ENCODE measurements at regions not wholly inside any gene's neighbourhood (a gene's known extent, or its start where the extent isn't known, plus 50 kb on each side); places are given as distances from the start of the nearest gene placed in this dataset.

DNA sequence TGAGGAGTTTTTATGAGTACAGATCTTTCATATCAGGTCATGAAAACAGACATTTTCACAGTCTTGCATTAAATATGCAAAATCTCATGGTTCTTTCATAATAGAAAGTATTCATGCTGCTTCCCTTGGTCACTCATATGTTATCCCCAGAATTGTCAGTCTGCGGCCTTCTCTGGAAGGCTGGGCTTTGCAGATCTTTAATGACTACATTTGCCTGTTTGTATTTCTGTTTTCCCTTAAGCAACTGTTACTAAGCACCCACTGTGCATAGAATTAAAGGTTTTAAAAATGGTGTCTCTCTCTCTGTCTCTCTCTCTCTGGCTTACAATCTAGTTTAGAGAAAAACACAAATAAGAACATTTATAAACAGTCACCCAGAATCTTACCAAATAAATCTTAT lies 456.3 kb downstream of the RIT2 start:
- POLR2A ChIA-PET = no interaction called here
- no peak overlapping the region for H3K4me3 ChIP-seq
- FAIRE-seq (no peak), ATAC-seq (no peak), DNase-seq (ENCODE audit: low read depth in 1 of 2, low spot score in 1 of 2) (no peak)
- no peak overlapping the region for H3K27ac ChIP-seq
- TF ChIP-seq KDM5A (IDR thresholded peaks at IDR 0.05) (no peak), ESRRA (IDR thresholded peaks at IDR 0.05; ENCODE audit: borderline replicate concordance, low read length) (no peak), FOXS1 (CRISPR knock-in tag; IDR thresholded peaks at IDR 0.05) (no peak), FOSB (CRISPR knock-in tag; IDR thresholded peaks at IDR 0.05) (no peak), JUN (IDR thresholded peaks at IDR 0.05) (no peak), RAD21 (conservative IDR thresholded peaks at IDR 0.05 in 1 of 2, IDR thresholded peaks at IDR 0.05 in 1 of 2) (no peak), POLR2AphosphoS2 (conservative IDR thresholded peaks at IDR 0.05; ENCODE audit: low read length) (no peak), BHLHE40 (IDR thresholded peaks at IDR 0.05; ENCODE audit: low read depth, low read length) (no peak), EP300 (IDR thresholded peaks at IDR 0.05) (no peak), SMC3 (IDR thresholded peaks at IDR 0.05) (no peak), ZC3H11A (IDR thresholded peaks at IDR 0.05) (no peak), FOSL2 (IDR thresholded peaks at IDR 0.05) (no peak), FOSL2 (CRISPR knock-in tag; IDR thresholded peaks at IDR 0.05) (no peak), RFX5 (IDR thresholded peaks at IDR 0.05) (no peak)
- TF ChIP-seq, protein P1, sequence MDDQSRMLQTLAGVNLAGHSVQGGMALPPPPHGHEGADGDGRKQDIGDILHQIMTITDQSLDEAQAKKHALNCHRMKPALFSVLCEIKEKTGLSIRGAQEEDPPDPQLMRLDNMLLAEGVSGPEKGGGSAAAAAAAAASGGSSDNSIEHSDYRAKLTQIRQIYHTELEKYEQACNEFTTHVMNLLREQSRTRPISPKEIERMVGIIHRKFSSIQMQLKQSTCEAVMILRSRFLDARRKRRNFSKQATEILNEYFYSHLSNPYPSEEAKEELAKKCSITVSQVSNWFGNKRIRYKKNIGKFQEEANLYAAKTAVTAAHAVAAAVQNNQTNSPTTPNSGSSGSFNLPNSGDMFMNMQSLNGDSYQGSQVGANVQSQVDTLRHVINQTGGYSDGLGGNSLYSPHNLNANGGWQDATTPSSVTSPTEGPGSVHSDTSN (IDR thresholded peaks at IDR 0.05) = no peak
- TF ChIP-seq, protein P2, sequence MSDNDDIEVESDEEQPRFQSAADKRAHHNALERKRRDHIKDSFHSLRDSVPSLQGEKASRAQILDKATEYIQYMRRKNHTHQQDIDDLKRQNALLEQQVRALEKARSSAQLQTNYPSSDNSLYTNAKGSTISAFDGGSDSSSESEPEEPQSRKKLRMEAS (IDR thresholded peaks at IDR 0.05) = no peak
- 13% methylated on average over 1 of the region's 1 CpG for WGBS (ENCODE audit: missing lambda C conversion rate)
- CTCF ChIA-PET = no interaction called here
- no peaks in the 10 kb centered on the region for H3K4me1 ChIP-seq
- no peaks in the 10 kb centered on the region for H3K9me3 ChIP-seq
- no peak overlapping the region for H3K4me2 ChIP-seq

DNA sequence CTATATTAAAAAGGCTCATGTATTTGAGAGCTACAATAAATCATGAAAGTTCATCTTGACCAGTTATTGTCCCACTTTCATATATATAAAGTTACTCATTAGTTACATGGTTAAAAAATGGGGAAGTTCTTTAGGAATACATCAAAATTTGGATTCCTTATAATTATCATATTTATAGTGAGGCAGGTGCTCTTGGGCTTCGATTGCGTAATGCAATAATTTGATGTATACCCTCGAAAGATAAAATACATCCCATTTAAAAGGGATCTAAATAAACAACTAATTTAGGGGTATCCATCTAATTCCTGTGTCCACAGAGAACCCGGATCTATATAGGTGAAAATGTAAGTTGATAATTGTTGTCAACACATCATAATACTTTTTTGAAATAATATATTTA lies 444.6 kb downstream of the RIT2 start:
- FAIRE-seq (no peak), DNase-seq (ENCODE audit: low read depth in 1 of 2, low spot score in 1 of 2) (no peak), ATAC-seq (no peak)
- Histone ChIP-seq H3K4me2 (no peak overlapping the region), H3K4me3 (no peak overlapping the region), H3K27ac (no peak overlapping the region), H3K9me3 (no peaks in the 10 kb centered on the region), H3K4me1 (no peaks in the 10 kb centered on the region)
- CTCF ChIA-PET = no interaction called here
- TF ChIP-seq RARB (CRISPR knock-in tag; IDR thresholded peaks at IDR 0.05) = no peak
- no peak for TF ChIP-seq TP53 (CRISPR knock-in tag; IDR thresholded peaks at IDR 0.05)
- TF ChIP-seq JUNB (IDR thresholded peaks at IDR 0.05) = no peak
- TF ChIP-seq CBX2 (IDR thresholded peaks at IDR 0.05; ENCODE audit: borderline replicate concordance, low read depth) = no peak
- no peak for TF ChIP-seq HEYL (CRISPR knock-in tag; IDR thresholded peaks at IDR 0.05)
- no peak for TF ChIP-seq HOXA7 (CRISPR knock-in tag; IDR thresholded peaks at IDR 0.05)
- no peak for TF ChIP-seq ZSCAN20 (CRISPR knock-in tag; IDR thresholded peaks at IDR 0.05)
- WGBS (ENCODE audit: missing lambda C conversion rate) = 0% methylated on average over 4 of the region's 4 CpGs
- POLR2A ChIA-PET = no interaction called here

DNA sequence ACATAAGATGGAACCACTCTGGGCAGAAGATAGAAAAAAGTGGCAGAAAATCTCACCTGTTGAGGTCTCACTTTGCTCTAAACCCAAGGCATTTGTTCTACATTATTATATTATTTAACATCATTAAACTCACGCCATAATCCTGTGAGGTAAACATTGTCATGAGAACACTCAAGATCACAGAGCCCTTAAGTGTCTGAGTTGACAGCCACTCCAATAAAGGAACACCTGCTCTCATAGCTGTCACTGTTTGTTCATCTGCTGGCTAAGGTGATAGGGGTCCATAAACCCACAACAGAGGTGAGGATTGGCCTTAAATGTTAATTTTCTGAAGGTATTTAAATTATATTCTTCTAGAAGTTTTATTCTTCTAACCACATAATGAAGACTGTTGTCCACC lies 439.7 kb downstream of the RIT2 start:
- CTCF ChIA-PET = no interaction called here
- no peak overlapping the region for H3K27ac ChIP-seq
- POLR2A ChIA-PET = no interaction called here
- H3K4me1 ChIP-seq = no peaks in the 10 kb centered on the region
- WGBS (ENCODE audit: missing lambda C conversion rate) = 0% methylated on average over 1 of the region's 1 CpG
- no peak for ATAC-seq
- no peak overlapping the region for H3K4me3 ChIP-seq
- no peak for DNase-seq (ENCODE audit: low read depth in 1 of 2, low spot score in 1 of 2)
- FAIRE-seq = no peak
- H3K4me2 ChIP-seq = no peak overlapping the region
- H3K9me3 ChIP-seq = no peaks in the 10 kb centered on the region
- TF ChIP-seq FOSB (CRISPR knock-in tag; IDR thresholded peaks at IDR 0.05) = no peak
- TF ChIP-seq, protein P3, sequence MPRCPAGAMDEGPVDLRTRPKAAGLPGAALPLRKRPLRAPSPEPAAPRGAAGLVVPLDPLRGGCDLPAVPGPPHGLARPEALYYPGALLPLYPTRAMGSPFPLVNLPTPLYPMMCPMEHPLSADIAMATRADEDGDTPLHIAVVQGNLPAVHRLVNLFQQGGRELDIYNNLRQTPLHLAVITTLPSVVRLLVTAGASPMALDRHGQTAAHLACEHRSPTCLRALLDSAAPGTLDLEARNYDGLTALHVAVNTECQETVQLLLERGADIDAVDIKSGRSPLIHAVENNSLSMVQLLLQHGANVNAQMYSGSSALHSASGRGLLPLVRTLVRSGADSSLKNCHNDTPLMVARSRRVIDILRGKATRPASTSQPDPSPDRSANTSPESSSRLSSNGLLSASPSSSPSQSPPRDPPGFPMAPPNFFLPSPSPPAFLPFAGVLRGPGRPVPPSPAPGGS (IDR thresholded peaks at IDR 0.05) = no peak
- TF ChIP-seq, protein P4, sequence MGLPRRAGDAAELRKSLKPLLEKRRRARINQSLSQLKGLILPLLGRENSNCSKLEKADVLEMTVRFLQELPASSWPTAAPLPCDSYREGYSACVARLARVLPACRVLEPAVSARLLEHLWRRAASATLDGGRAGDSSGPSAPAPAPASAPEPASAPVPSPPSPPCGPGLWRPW (IDR thresholded peaks at IDR 0.05) = no peak
- no peak for TF ChIP-seq FOXS1 (CRISPR knock-in tag; IDR thresholded peaks at IDR 0.05)
- TF ChIP-seq RFX5 (IDR thresholded peaks at IDR 0.05) = no peak
- TF ChIP-seq, protein P5, sequence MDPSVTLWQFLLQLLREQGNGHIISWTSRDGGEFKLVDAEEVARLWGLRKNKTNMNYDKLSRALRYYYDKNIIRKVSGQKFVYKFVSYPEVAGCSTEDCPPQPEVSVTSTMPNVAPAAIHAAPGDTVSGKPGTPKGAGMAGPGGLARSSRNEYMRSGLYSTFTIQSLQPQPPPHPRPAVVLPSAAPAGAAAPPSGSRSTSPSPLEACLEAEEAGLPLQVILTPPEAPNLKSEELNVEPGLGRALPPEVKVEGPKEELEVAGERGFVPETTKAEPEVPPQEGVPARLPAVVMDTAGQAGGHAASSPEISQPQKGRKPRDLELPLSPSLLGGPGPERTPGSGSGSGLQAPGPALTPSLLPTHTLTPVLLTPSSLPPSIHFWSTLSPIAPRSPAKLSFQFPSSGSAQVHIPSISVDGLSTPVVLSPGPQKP (IDR thresholded peaks at IDR 0.05; ENCODE audit: low read depth, low read length) = no peak
- TF ChIP-seq ZFP36 (IDR thresholded peaks at IDR 0.05; ENCODE audit: borderline replicate concordance, partially characterized antibody) = no peak
- no peak for TF ChIP-seq HOXB5 (CRISPR knock-in tag; IDR thresholded peaks at IDR 0.05)
- TF ChIP-seq, protein P6, sequence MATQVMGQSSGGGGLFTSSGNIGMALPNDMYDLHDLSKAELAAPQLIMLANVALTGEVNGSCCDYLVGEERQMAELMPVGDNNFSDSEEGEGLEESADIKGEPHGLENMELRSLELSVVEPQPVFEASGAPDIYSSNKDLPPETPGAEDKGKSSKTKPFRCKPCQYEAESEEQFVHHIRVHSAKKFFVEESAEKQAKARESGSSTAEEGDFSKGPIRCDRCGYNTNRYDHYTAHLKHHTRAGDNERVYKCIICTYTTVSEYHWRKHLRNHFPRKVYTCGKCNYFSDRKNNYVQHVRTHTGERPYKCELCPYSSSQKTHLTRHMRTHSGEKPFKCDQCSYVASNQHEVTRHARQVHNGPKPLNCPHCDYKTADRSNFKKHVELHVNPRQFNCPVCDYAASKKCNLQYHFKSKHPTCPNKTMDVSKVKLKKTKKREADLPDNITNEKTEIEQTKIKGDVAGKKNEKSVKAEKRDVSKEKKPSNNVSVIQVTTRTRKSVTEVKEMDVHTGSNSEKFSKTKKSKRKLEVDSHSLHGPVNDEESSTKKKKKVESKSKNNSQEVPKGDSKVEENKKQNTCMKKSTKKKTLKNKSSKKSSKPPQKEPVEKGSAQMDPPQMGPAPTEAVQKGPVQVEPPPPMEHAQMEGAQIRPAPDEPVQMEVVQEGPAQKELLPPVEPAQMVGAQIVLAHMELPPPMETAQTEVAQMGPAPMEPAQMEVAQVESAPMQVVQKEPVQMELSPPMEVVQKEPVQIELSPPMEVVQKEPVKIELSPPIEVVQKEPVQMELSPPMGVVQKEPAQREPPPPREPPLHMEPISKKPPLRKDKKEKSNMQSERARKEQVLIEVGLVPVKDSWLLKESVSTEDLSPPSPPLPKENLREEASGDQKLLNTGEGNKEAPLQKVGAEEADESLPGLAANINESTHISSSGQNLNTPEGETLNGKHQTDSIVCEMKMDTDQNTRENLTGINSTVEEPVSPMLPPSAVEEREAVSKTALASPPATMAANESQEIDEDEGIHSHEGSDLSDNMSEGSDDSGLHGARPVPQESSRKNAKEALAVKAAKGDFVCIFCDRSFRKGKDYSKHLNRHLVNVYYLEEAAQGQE (IDR thresholded peaks at IDR 0.05) = no peak
- no peak for TF ChIP-seq TFCP2L1 (CRISPR knock-in tag; IDR thresholded peaks at IDR 0.05)
- no peak for TF ChIP-seq HOXA7 (CRISPR knock-in tag; IDR thresholded peaks at IDR 0.05)
